ENCODE measurements at regions not wholly inside any gene's neighbourhood (a gene's known extent, or its start where the extent isn't known, plus 50 kb on each side); places are given as distances from the start of the nearest gene placed in this dataset.

- TF ChIP-seq POLR2AphosphoS5 (IDR thresholded peaks at IDR 0.05; ENCODE audit: low read depth, low read length) (no peak), TAF1 (IDR thresholded peaks at IDR 0.05; ENCODE audit: borderline replicate concordance, insufficient read depth, low read length) (no peak)
These were observed 271.4 kb downstream of the TBX15 start for GRCh38 chr1:118716775-118717174.
